HEK293 (cell line): ENCODE measurements at regions not wholly inside any gene's neighbourhood (a gene's known extent, or its start where the extent isn't known, plus 50 kb on each side); places are given as distances from the start of the nearest gene placed in this dataset.

ENCODE experiments used
- CTCF ChIA-PET: fragments of 350-600 bp; formaldehyde crosslinking; extraction: SDS; loops from one replicate; lab custom pipeline; 2021; ENCODE audit warnings: antibody characterized with exemption; lab: Yijun Ruan, JAX
- POLR2A ChIA-PET: fragments of 300-600 bp; formaldehyde crosslinking; extraction: SDS; loops from one replicate; lab custom pipeline; 2020; ENCODE audit warnings: antibody characterized with exemption, inconsistent platforms; lab: Yijun Ruan, JAX
- H3K27ac ChIP-seq: fragments of 200-500 bp; sonication (Bioruptor generic); 2 replicates; pipeline ENCODE4 v1.5.1; 2014; ENCODE audit warnings: low read depth, low read length, control low read depth, inconsistent platforms; ENCODE audit errors: extremely low read depth
- H3K36me3 ChIP-seq, 2 experiments: fragments of 200-500 bp in 1 of 2; sonication (Bioruptor generic) in 1 of 2; 1 replicate in 1 of 2; 2 replicates in 1 of 2; pipeline ENCODE4 v1.5.1; 2014 to 2017; ENCODE audit warnings: inconsistent platforms in 2 of 2, low read length in 2 of 2; ENCODE audit not compliant: control insufficient read depth in 2 of 2, insufficient read depth in 1 of 2
- H3K4me1 ChIP-seq: fragments of 200-500 bp; sonication (Bioruptor generic); 2 replicates; pipeline ENCODE4 v1.5.1; 2014; ENCODE audit warnings: mild to moderate bottlenecking, low read length, inconsistent platforms; ENCODE audit not compliant: control insufficient read depth, insufficient read depth
- H3K4me3 ChIP-seq: 2 replicates; pipeline ENCODE4 v1.5.1; 2011; ENCODE audit warnings: low read depth, mild to moderate bottlenecking, control low read depth, low read length, moderate library complexity
- H3K9me3 ChIP-seq: fragments of 200-500 bp; sonication (Bioruptor generic); 2 replicates; pipeline ENCODE4 v1.5.1; 2014; ENCODE audit warnings: low read depth, low read length, inconsistent platforms; ENCODE audit not compliant: control insufficient read depth, insufficient read depth
- FEZF1 ChIP-seq: fragments of 450-650 bp; formaldehyde crosslinking; IDR thresholded peaks from 2 replicates; pipeline ENCODE4 v1.5.1; 2016; ENCODE audit warnings: missing biosample characterization, missing genetic modification characterization
- KLF8 ChIP-seq: fragments of 450-650 bp; formaldehyde crosslinking; IDR thresholded peaks from 2 replicates; pipeline ENCODE4 v1.5.1; 2016; ENCODE audit warnings: missing biosample characterization, missing genetic modification characterization
- SP2 ChIP-seq: fragments of 450-650 bp; formaldehyde crosslinking; IDR thresholded peaks from 2 replicates; pipeline ENCODE4 v1.5.1; 2016; ENCODE audit warnings: missing biosample characterization, missing genetic modification characterization
- SP7 ChIP-seq: fragments of 450-650 bp; formaldehyde crosslinking; IDR thresholded peaks from 2 replicates; pipeline ENCODE4 v1.5.1; 2016; ENCODE audit warnings: missing biosample characterization, missing genetic modification characterization
- ZBTB21 ChIP-seq: fragments of 450-650 bp; formaldehyde crosslinking; IDR thresholded peaks from 2 replicates; pipeline ENCODE4 v1.5.1; 2017; ENCODE audit warnings: missing biosample characterization, missing genetic modification characterization
- ZIC2 ChIP-seq: fragments of 450-650 bp; formaldehyde crosslinking; IDR thresholded peaks from 2 replicates; pipeline ENCODE4 v1.5.1; 2016; ENCODE audit warnings: missing biosample characterization, missing genetic modification characterization
- ZNF121 ChIP-seq: fragments of 450-650 bp; formaldehyde crosslinking; IDR thresholded peaks from 2 replicates; pipeline ENCODE4 v1.5.1; 2016; ENCODE audit warnings: missing biosample characterization, missing genetic modification characterization
- ZNF132 ChIP-seq: fragments of 450-650 bp; formaldehyde crosslinking; IDR thresholded peaks from 2 replicates; pipeline ENCODE4 v1.5.1; 2017; ENCODE audit warnings: missing biosample characterization, missing genetic modification characterization, borderline replicate concordance
- ZNF19 ChIP-seq: fragments of 450-650 bp; formaldehyde crosslinking; IDR thresholded peaks from 2 replicates; pipeline ENCODE4; 2016; ENCODE audit warnings: missing biosample characterization, missing genetic modification characterization, low read depth
- ZNF292 ChIP-seq: fragments of 450-650 bp; formaldehyde crosslinking; IDR thresholded peaks from 2 replicates; pipeline ENCODE4 v1.5.1; 2016; ENCODE audit warnings: low read depth, missing biosample characterization, missing genetic modification characterization, borderline replicate concordance
- ZNF350 ChIP-seq: fragments of 450-650 bp; formaldehyde crosslinking; IDR thresholded peaks from 2 replicates; pipeline ENCODE4 v1.5.0; 2017; ENCODE audit warnings: missing biosample characterization, mild to moderate bottlenecking, missing genetic modification characterization
- ZNF366 ChIP-seq: fragments of 450-650 bp; formaldehyde crosslinking; conservative IDR thresholded peaks from 2 replicates; pipeline ENCODE4 v1.5.1; 2016; ENCODE audit warnings: missing biosample characterization, missing genetic modification characterization
- ZNF426 ChIP-seq: fragments of 450-650 bp; formaldehyde crosslinking; IDR thresholded peaks from 2 replicates; pipeline ENCODE4 v1.5.1; 2017; ENCODE audit warnings: missing biosample characterization, missing genetic modification characterization, mild to moderate bottlenecking, inconsistent platforms, moderate library complexity
- ZNF544 ChIP-seq: fragments of 450-650 bp; formaldehyde crosslinking; IDR thresholded peaks from 2 replicates; pipeline ENCODE4 v1.5.0; 2017; ENCODE audit warnings: missing biosample characterization, missing genetic modification characterization
- ZNF585B ChIP-seq: fragments of 450-650 bp; formaldehyde crosslinking; IDR thresholded peaks from 2 replicates; pipeline ENCODE4 v1.5.1; 2016; ENCODE audit warnings: missing biosample characterization, missing genetic modification characterization
- ZNF596 ChIP-seq: fragments of 450-650 bp; IDR thresholded peaks from 2 replicates; pipeline ENCODE4 v1.5.0; 2018; ENCODE audit warnings: missing biosample characterization, mild to moderate bottlenecking, missing genetic modification characterization, moderate library complexity
- ZNF664 ChIP-seq: fragments of 450-650 bp; formaldehyde crosslinking; IDR thresholded peaks from 2 replicates; pipeline ENCODE4 v1.5.1; 2016; ENCODE audit warnings: missing biosample characterization, missing genetic modification characterization
- ZNF768 ChIP-seq: fragments of 450-650 bp; formaldehyde crosslinking; IDR thresholded peaks from 2 replicates; pipeline ENCODE4 v1.5.1; 2018; ENCODE audit warnings: missing biosample characterization, mild to moderate bottlenecking, missing genetic modification characterization
- ZNF830 ChIP-seq: fragments of 450-650 bp; IDR thresholded peaks from 2 replicates; pipeline ENCODE4 v1.5.0; 2018; ENCODE audit warnings: missing biosample characterization, missing genetic modification characterization, low read depth, mild to moderate bottlenecking, moderate library complexity
- TF ChIP-seq, protein P1 (sequence below): fragments of 450-650 bp; formaldehyde crosslinking; IDR thresholded peaks from 2 replicates; pipeline ENCODE4 v1.5.1; 2016; ENCODE audit warnings: missing biosample characterization, missing genetic modification characterization, low read depth
- TF ChIP-seq, protein P2 (sequence below): sonication (generic); formaldehyde crosslinking; IDR thresholded peaks from 2 replicates; pipeline ENCODE4 v1.8.1; 2022; ENCODE audit warnings: mild to moderate bottlenecking, moderate library complexity, missing genetic modification reagents
- TF ChIP-seq, protein P3 (sequence below): fragments of 450-650 bp; formaldehyde crosslinking; IDR thresholded peaks from 2 replicates; pipeline ENCODE4 v1.5.1; 2017; ENCODE audit warnings: missing biosample characterization, mild to moderate bottlenecking, missing genetic modification characterization, moderate library complexity
- TF ChIP-seq, protein P4 (sequence below): fragments of 450-650 bp; formaldehyde crosslinking; IDR thresholded peaks from 2 replicates; pipeline ENCODE4 v1.5.1; 2017; ENCODE audit warnings: missing biosample characterization, missing genetic modification characterization
- TF ChIP-seq, protein P5 (sequence below): fragments of 450-650 bp; formaldehyde crosslinking; IDR thresholded peaks from 2 replicates; pipeline ENCODE4 v1.5.1; 2016; ENCODE audit warnings: missing biosample characterization, missing genetic modification characterization

DNA sequence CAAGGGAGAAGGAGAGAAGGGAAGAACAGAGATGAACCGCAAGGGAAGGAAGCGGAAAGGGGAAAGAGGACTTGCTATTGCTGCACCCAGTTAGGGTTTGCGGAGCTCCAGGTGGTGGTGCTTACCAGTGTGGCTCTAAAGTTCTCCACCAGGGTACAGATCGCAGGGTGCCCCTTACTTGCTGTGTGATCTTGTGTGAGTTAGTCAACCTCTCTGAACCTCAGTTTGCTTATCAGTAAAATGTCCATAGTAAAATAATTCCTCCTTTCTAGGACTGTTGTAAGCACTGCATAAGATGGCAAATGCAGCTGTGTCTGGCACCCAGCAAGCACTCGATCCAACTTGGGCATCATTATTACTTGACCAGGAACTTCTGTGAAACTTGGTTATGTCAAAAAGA is 230.7 kb upstream of the CDH5 start:
- Histone ChIP-seq H3K9me3 (no peaks in the 10 kb centered on the region), H3K4me3 (no peak overlapping the region), H3K4me1 (0 out of 2 replicates have a peak, but pooled peaks cover 2% of the 10 kb centered on the region), H3K27ac (no peak overlapping the region), H3K36me3 (no peaks in the 10 kb centered on the region)
- no peak for TF ChIP-seq ZNF664 (tag by site-specific recombination)
- TF ChIP-seq, protein P1, sequence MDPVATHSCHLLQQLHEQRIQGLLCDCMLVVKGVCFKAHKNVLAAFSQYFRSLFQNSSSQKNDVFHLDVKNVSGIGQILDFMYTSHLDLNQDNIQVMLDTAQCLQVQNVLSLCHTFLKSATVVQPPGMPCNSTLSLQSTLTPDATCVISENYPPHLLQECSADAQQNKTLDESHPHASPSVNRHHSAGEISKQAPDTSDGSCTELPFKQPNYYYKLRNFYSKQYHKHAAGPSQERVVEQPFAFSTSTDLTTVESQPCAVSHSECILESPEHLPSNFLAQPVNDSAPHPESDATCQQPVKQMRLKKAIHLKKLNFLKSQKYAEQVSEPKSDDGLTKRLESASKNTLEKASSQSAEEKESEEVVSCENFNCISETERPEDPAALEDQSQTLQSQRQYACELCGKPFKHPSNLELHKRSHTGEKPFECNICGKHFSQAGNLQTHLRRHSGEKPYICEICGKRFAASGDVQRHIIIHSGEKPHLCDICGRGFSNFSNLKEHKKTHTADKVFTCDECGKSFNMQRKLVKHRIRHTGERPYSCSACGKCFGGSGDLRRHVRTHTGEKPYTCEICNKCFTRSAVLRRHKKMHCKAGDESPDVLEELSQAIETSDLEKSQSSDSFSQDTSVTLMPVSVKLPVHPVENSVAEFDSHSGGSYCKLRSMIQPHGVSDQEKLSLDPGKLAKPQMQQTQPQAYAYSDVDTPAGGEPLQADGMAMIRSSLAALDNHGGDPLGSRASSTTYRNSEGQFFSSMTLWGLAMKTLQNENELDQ: no peak
- 0 out of 2 replicates have a peak, but pooled peaks have one; percentile 18 for TF ChIP-seq ZNF768 (tag by site-specific recombination)
- no peak for TF ChIP-seq ZNF426 (tag by site-specific recombination)
- TF ChIP-seq, protein P2, sequence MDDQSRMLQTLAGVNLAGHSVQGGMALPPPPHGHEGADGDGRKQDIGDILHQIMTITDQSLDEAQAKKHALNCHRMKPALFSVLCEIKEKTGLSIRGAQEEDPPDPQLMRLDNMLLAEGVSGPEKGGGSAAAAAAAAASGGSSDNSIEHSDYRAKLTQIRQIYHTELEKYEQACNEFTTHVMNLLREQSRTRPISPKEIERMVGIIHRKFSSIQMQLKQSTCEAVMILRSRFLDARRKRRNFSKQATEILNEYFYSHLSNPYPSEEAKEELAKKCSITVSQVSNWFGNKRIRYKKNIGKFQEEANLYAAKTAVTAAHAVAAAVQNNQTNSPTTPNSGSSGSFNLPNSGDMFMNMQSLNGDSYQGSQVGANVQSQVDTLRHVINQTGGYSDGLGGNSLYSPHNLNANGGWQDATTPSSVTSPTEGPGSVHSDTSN (CRISPR knock-in tag): no peak
- TF ChIP-seq, protein P3, sequence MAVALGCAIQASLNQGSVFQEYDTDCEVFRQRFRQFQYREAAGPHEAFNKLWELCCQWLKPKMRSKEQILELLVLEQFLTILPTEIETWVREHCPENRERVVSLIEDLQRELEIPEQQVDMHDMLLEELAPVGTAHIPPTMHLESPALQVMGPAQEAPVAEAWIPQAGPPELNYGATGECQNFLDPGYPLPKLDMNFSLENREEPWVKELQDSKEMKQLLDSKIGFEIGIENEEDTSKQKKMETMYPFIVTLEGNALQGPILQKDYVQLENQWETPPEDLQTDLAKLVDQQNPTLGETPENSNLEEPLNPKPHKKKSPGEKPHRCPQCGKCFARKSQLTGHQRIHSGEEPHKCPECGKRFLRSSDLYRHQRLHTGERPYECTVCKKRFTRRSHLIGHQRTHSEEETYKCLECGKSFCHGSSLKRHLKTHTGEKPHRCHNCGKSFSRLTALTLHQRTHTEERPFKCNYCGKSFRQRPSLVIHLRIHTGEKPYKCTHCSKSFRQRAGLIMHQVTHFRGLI: no peak
- TF ChIP-seq, protein P4, sequence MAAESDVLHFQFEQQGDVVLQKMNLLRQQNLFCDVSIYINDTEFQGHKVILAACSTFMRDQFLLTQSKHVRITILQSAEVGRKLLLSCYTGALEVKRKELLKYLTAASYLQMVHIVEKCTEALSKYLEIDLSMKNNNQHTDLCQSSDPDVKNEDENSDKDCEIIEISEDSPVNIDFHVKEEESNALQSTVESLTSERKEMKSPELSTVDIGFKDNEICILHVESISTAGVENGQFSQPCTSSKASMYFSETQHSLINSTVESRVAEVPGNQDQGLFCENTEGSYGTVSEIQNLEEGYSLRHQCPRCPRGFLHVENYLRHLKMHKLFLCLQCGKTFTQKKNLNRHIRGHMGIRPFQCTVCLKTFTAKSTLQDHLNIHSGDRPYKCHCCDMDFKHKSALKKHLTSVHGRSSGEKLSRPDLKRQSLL (tag by site-specific recombination): no peak
- no peak for TF ChIP-seq ZNF132
- no peak for TF ChIP-seq ZIC2 (tag by site-specific recombination)
- ChIA-PET POLR2A (no interaction called here), CTCF (no interaction called here)

DNA sequence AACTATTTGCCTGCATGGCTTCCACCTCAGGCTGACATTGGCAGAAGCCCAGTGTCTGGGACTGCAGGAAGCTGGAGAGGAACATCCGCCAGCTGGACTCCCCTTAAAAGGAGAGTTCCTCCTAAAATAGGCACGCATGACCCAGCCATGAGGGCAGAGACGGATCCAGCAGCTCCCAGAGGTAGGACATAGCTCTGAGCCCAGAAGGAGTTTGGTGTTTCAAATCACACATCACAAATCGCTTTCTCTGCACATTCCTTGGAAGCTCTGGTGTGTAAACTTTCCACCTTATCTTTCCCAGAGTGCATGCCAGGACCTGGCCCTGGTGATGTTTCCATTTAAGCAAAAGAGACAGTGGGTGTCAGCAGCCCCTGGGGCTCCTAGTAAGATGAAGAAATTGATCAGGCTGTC is 231.1 kb upstream of the CDH5 start:
- H3K36me3 ChIP-seq: no peaks in the 10 kb centered on the region
- CTCF ChIA-PET: no interaction called here

DNA sequence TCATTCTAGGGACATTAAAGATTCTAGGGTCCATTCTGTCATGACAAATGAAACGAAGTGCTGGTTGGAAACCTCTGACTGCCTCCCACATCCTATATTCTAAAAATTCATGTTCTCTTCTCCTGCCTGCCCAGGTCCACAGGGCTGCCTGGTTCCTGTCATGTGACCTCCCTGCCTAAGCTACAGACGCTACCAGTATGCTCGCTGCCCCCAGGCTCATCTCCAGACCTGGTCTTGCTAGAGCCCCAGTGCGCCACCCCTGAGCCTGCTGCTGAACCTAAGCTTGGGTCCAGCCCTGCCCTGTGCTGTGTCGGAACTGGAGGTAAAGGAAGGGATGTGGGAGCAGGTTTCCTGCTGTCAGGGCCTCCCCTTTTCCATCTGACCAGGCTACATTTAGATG is 231.6 kb upstream of the CDH5 start:
- ChIA-PET POLR2A (no interaction called here), CTCF (interaction anchor here (0.5 kb wide), 1 partner anchor 411 kb away, joined by 3 read pairs; no protein-coding TSS in a partner anchor)
- 0 out of 2 replicates have a peak, but pooled peaks cover 2% of the 10 kb centered on the region for H3K4me1 ChIP-seq
- no peaks in the 10 kb centered on the region for H3K36me3 ChIP-seq
- TF ChIP-seq ZNF585B (tag by site-specific recombination) (no peak), KLF8 (tag by site-specific recombination) (no peak), ZNF350 (tag by site-specific recombination) (no peak), ZNF664 (tag by site-specific recombination) (no peak), ZNF596 (tag by site-specific recombination) (no peak), ZBTB21 (tag by site-specific recombination) (no peak), ZIC2 (tag by site-specific recombination) (no peak), ZNF366 (tag by site-specific recombination) (no peak), SP2 (no peak), SP7 (no peak), ZNF292 (tag by site-specific recombination) (no peak), ZNF544 (tag by site-specific recombination) (no peak)
- TF ChIP-seq, protein P5, sequence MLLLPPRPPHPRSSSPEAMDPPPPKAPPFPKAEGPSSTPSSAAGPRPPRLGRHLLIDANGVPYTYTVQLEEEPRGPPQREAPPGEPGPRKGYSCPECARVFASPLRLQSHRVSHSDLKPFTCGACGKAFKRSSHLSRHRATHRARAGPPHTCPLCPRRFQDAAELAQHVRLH (tag by site-specific recombination): no peak
- TF ChIP-seq, protein P2 (CRISPR knock-in tag): no peak
- no peak overlapping the region for H3K4me3 ChIP-seq
- H3K9me3 ChIP-seq: no peaks in the 10 kb centered on the region
- no peak overlapping the region for H3K27ac ChIP-seq

More for the DNA sequence above, 231.1 kb upstream of the CDH5 start:
- TF ChIP-seq ZNF19 (tag by site-specific recombination) (no peak), ZNF121 (tag by site-specific recombination) (no peak), FEZF1 (tag by site-specific recombination) (no peak), ZNF830 (tag by site-specific recombination) (no peak)
- Histone ChIP-seq H3K9me3 (no peaks in the 10 kb centered on the region), H3K27ac (no peak overlapping the region), H3K4me3 (no peak overlapping the region), H3K4me1 (0 out of 2 replicates have a peak, but pooled peaks cover 2% of the 10 kb centered on the region)
- POLR2A ChIA-PET: no interaction called here
